Choroid plexus epithelial cell (primary cell): ENCODE measurements at regions not wholly inside any gene's neighbourhood (a gene's known extent, or its start where the extent isn't known, plus 50 kb on each side); places are given as distances from the start of the nearest gene placed in this dataset.
"Not testable (repeated sequence)": the region's sequence is repeated elsewhere in the genome, so short reads cannot be mapped to it uniquely, and the experiment has no call there.

Source experiments
- DNase-seq: peaks from one replicate; pipeline ENCODE4 v3.0.0-alpha.2; 2010; ENCODE audit warnings: low read depth
- H3K4me3 ChIP-seq: 2 replicates; pipeline ENCODE4 v1.5.1; 2011; ENCODE audit warnings: low read depth, mild to moderate bottlenecking, control low read depth, low read length, moderate library complexity
- CTCF ChIP-seq: conservative IDR thresholded peaks from 2 replicates; pipeline ENCODE4 v1.5.1; 2011; ENCODE audit warnings: low read depth, mild to moderate bottlenecking, control low read depth, inconsistent platforms, low read length, moderate library complexity

GRCh38 chr9:17083258-17083657, 51.6 kb upstream of the CNTLN start:
- no peak overlapping the region for H3K4me3 ChIP-seq
- peak; percentile 35 for DNase-seq
- TF ChIP-seq CTCF: no peak

GRCh38 chr9:17082343-17083064, 52.3 kb upstream of the CNTLN start:
- peak; percentile 86 for DNase-seq
- TF ChIP-seq CTCF: peak; percentile 55
- H3K4me3 ChIP-seq: no peak overlapping the region

GRCh38 chr9:17081814-17082213, 53.0 kb upstream of the CNTLN start:
- TF ChIP-seq CTCF: no peak
- DNase-seq: peak; percentile 14
- no peak overlapping the region for H3K4me3 ChIP-seq

GRCh38 chr9:17081351-17081750, 53.5 kb upstream of the CNTLN start:
- H3K4me3 ChIP-seq: no peak overlapping the region
- no peak for TF ChIP-seq CTCF
- no peak for DNase-seq

DNA sequence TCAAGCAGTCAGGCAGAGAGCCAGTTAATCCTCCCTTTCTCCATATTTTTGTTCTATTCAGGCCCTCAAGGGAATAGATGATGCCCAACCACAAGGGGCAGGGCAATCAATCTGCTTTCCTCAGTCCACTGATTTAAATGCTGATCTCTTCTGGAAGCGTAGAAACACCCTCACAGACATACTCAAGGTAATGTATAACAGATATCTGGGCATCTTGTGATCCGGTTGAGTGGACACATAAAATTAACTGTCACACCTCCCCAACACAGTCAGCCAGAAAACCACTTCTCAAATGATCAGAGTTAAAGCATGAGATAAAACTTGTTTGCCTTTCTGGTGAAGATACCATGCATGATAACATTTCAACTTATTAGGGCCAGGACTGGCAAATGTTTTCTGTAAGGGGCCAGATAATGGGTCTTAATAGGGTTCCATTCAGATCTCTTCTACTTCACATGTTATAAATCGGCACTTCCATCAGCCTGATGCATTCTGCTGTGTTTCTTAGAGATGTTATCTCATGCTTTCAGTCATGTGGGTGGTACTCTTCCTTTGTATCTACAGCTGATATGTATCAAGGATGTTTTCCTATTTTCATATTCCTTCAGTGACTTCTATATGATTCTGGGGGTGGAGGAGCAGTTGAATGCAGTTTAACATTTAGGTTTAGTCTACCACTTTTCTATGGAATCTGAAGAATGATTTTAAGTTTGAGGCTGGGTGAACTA, 58.9 kb upstream of the CNTLN start:
- TF ChIP-seq CTCF: no peak
- DNase-seq: no peak
- no peak overlapping the region for H3K4me3 ChIP-seq

- no peak for TF ChIP-seq CTCF
- DNase-seq: no peak
- H3K4me3 ChIP-seq: no peak overlapping the region
These were observed 59.6 kb upstream of the CNTLN start for GRCh38 chr9:17075146-17075757.

GRCh38 chr9:17072563-17072962, 62.3 kb upstream of the CNTLN start:
- not testable (repeated sequence) for H3K4me3 ChIP-seq, DNase-seq
